ENCODE measurements at regions not wholly inside any gene's neighbourhood (a gene's known extent, or its start where the extent isn't known, plus 50 kb on each side); places are given as distances from the start of the nearest gene placed in this dataset.

GRCh38 chr14:71632440-71632946 lies 299.7 kb upstream of the RGS6 start:
- no peak overlapping the region for H3K9ac ChIP-seq (ENCODE audit: low read depth, low read length, poor library complexity, severe bottlenecking)
- H3K4me3 ChIP-seq (ENCODE audit: low read length, poor library complexity, severe bottlenecking) = no peak overlapping the region
- no peaks in the 10 kb centered on the region for H3K27me3 ChIP-seq (ENCODE audit: insufficient read depth, low read length, poor library complexity, severe bottlenecking)
- no peaks in the 10 kb centered on the region for H4K20me1 ChIP-seq (ENCODE audit: insufficient read depth, low read length, poor library complexity, severe bottlenecking)
- H3K79me2 ChIP-seq (ENCODE audit: insufficient read depth, low read length) = no peaks in the 10 kb centered on the region
- TF ChIP-seq, protein P1, sequence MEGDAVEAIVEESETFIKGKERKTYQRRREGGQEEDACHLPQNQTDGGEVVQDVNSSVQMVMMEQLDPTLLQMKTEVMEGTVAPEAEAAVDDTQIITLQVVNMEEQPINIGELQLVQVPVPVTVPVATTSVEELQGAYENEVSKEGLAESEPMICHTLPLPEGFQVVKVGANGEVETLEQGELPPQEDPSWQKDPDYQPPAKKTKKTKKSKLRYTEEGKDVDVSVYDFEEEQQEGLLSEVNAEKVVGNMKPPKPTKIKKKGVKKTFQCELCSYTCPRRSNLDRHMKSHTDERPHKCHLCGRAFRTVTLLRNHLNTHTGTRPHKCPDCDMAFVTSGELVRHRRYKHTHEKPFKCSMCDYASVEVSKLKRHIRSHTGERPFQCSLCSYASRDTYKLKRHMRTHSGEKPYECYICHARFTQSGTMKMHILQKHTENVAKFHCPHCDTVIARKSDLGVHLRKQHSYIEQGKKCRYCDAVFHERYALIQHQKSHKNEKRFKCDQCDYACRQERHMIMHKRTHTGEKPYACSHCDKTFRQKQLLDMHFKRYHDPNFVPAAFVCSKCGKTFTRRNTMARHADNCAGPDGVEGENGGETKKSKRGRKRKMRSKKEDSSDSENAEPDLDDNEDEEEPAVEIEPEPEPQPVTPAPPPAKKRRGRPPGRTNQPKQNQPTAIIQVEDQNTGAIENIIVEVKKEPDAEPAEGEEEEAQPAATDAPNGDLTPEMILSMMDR (conservative IDR thresholded peaks at IDR 0.05; ENCODE audit: low read length) = no peak
- TF ChIP-seq EZH2phosphoT487 (IDR thresholded peaks at IDR 0.05; ENCODE audit: borderline replicate concordance) = no peak
- H3K9me2 ChIP-seq (replicated peaks; ENCODE audit: low read depth, low read length) = no peaks in the 10 kb centered on the region
- peaks cover 27% of the 10 kb centered on the region; the same call in 1 of the 2 replicates for H3K36me3 ChIP-seq (ENCODE audit: insufficient read depth, low read length)
- no peak overlapping the region for H2AFZ ChIP-seq (ENCODE audit: low read length)
- H3K4me2 ChIP-seq (ENCODE audit: low read depth, low read length, poor library complexity, severe bottlenecking) = no peak overlapping the region
- no peaks in the 10 kb centered on the region; the same call in 1 of the 2 replicates for H3K9me3 ChIP-seq (ENCODE audit: insufficient read depth, low read depth, low read length)
- no peaks in the 10 kb centered on the region for H3K4me1 ChIP-seq (ENCODE audit: insufficient read depth, low read length, poor library complexity, severe bottlenecking)
- H3F3A ChIP-seq (ENCODE audit: low read depth) = no peaks in the 10 kb centered on the region

GRCh38 chr14:71636076-71636475 lies 296.2 kb upstream of the RGS6 start:
- no peak overlapping the region for H3K4me2 ChIP-seq (ENCODE audit: low read depth, low read length, poor library complexity, severe bottlenecking)
- H3K9me3 ChIP-seq (ENCODE audit: insufficient read depth, low read depth, low read length) = no peaks in the 10 kb centered on the region; the same call in 1 of the 2 replicates
- H3F3A ChIP-seq (ENCODE audit: low read depth) = no peaks in the 10 kb centered on the region
- TF ChIP-seq, protein P1 (conservative IDR thresholded peaks at IDR 0.05; ENCODE audit: low read length) = no peak
- TF ChIP-seq EZH2phosphoT487 (IDR thresholded peaks at IDR 0.05; ENCODE audit: borderline replicate concordance) = no peak
- H3K36me3 ChIP-seq (ENCODE audit: insufficient read depth, low read length) = peaks cover 31% of the 10 kb centered on the region
- H2AFZ ChIP-seq (ENCODE audit: low read length) = no peak overlapping the region
- H3K9me2 ChIP-seq (replicated peaks; ENCODE audit: low read depth, low read length) = no peaks in the 10 kb centered on the region
- H3K79me2 ChIP-seq (ENCODE audit: insufficient read depth, low read length) = no peaks in the 10 kb centered on the region
- H3K4me1 ChIP-seq (ENCODE audit: insufficient read depth, low read length, poor library complexity, severe bottlenecking) = no peaks in the 10 kb centered on the region
- H3K27me3 ChIP-seq (ENCODE audit: insufficient read depth, low read length, poor library complexity, severe bottlenecking) = no peaks in the 10 kb centered on the region
- no peak overlapping the region for H3K4me3 ChIP-seq (ENCODE audit: low read length, poor library complexity, severe bottlenecking)
- H4K20me1 ChIP-seq (ENCODE audit: insufficient read depth, low read length, poor library complexity, severe bottlenecking) = no peaks in the 10 kb centered on the region
- H3K9ac ChIP-seq (ENCODE audit: low read depth, low read length, poor library complexity, severe bottlenecking) = no peak overlapping the region

DNA sequence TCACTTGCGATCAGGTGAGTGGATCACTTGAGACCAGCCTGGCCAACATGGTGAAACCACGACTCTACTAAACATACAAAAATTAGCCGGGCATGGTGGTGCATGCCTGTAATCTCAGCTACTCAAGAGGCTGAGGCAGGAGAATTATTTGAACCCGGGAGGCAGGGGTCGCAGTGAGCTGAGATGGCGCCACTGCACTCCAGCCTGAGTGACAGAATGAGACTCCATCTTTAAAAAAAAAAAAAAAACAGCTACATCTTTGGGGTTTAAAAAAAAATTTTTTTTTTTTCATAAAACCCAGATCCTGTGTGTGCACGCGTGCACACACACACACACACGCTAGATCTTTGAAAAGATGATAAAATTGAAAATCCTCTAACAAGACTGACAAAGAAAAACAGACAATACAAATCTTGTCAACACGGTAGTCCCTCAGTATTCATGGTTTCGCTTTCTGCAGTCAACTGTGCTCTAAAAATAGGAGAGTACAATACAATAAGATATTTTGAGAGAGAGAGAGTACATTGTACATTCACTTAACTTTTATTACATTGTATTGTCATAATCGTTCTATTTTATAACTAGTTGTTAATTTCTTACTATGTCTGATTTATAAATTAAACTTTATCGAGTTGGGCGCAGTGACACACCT lies 295.3 kb upstream of the RGS6 start:
- H3K36me3 ChIP-seq (ENCODE audit: insufficient read depth, low read length) = peaks cover 27% of the 10 kb centered on the region
- H3K9ac ChIP-seq (ENCODE audit: low read depth, low read length, poor library complexity, severe bottlenecking) = no peak overlapping the region
- no peak overlapping the region for H3K4me3 ChIP-seq (ENCODE audit: low read length, poor library complexity, severe bottlenecking)
- H3K27me3 ChIP-seq (ENCODE audit: insufficient read depth, low read length, poor library complexity, severe bottlenecking) = no peaks in the 10 kb centered on the region
- H3K9me3 ChIP-seq (ENCODE audit: insufficient read depth, low read depth, low read length) = no peaks in the 10 kb centered on the region; the same call in 1 of the 2 replicates
- H3F3A ChIP-seq (ENCODE audit: low read depth) = no peaks in the 10 kb centered on the region
- TF ChIP-seq, protein P1 (conservative IDR thresholded peaks at IDR 0.05; ENCODE audit: low read length) = no peak
- no peak for TF ChIP-seq EZH2phosphoT487 (IDR thresholded peaks at IDR 0.05; ENCODE audit: borderline replicate concordance)
- no peaks in the 10 kb centered on the region for H4K20me1 ChIP-seq (ENCODE audit: insufficient read depth, low read length, poor library complexity, severe bottlenecking)
- H3K4me2 ChIP-seq (ENCODE audit: low read depth, low read length, poor library complexity, severe bottlenecking) = no peak overlapping the region
- H3K4me1 ChIP-seq (ENCODE audit: insufficient read depth, low read length, poor library complexity, severe bottlenecking) = no peaks in the 10 kb centered on the region
- H3K9me2 ChIP-seq (replicated peaks; ENCODE audit: low read depth, low read length) = no peaks in the 10 kb centered on the region
- no peaks in the 10 kb centered on the region for H3K79me2 ChIP-seq (ENCODE audit: insufficient read depth, low read length)
- H2AFZ ChIP-seq (ENCODE audit: low read length) = no peak overlapping the region

Data from Loucy (cell line).